ENCODE measurements at regions not wholly inside any gene's neighbourhood (a gene's known extent, or its start where the extent isn't known, plus 50 kb on each side); places are given as distances from the start of the nearest gene placed in this dataset.

DNA sequence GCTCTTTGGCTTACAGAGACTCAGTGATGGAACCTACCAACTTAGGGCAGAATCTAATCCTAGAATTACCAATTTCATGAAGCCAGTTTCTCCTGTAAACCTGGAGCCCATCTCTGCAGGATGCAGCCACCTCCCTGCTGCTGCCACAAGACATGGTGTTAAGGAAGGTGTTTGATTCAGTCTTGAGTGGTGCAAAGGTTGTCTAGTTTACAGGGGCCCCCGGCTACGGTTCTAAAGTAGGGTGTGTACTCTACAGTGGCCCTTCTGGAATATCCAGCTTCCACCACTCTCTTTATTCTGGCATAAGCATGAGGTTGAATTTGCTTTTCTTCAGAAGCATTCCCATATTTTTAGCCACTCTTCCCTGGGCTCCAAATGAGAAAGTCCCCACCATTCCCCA, 154.1 kb upstream of the GRIP1 start:
- TF ChIP-seq, protein P1, sequence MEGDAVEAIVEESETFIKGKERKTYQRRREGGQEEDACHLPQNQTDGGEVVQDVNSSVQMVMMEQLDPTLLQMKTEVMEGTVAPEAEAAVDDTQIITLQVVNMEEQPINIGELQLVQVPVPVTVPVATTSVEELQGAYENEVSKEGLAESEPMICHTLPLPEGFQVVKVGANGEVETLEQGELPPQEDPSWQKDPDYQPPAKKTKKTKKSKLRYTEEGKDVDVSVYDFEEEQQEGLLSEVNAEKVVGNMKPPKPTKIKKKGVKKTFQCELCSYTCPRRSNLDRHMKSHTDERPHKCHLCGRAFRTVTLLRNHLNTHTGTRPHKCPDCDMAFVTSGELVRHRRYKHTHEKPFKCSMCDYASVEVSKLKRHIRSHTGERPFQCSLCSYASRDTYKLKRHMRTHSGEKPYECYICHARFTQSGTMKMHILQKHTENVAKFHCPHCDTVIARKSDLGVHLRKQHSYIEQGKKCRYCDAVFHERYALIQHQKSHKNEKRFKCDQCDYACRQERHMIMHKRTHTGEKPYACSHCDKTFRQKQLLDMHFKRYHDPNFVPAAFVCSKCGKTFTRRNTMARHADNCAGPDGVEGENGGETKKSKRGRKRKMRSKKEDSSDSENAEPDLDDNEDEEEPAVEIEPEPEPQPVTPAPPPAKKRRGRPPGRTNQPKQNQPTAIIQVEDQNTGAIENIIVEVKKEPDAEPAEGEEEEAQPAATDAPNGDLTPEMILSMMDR (conservative IDR thresholded peaks at IDR 0.05; ENCODE audit: control insufficient read depth, insufficient read depth, low read depth, low read length) = no peak
- no peak overlapping the region for H3K4me3 ChIP-seq (ENCODE audit: control insufficient read depth, low read depth, low read length)
- DNase-seq (ENCODE audit: low read depth) = no peak

GRCh38 chr12:66836623-66837310, 157.9 kb upstream of the GRIP1 start:
- DNase-seq (ENCODE audit: low read depth) = no peak
- TF ChIP-seq, protein P1 (conservative IDR thresholded peaks at IDR 0.05; ENCODE audit: control insufficient read depth, insufficient read depth, low read depth, low read length) = no peak
- no peak overlapping the region for H3K4me3 ChIP-seq (ENCODE audit: control insufficient read depth, low read depth, low read length)

DNA sequence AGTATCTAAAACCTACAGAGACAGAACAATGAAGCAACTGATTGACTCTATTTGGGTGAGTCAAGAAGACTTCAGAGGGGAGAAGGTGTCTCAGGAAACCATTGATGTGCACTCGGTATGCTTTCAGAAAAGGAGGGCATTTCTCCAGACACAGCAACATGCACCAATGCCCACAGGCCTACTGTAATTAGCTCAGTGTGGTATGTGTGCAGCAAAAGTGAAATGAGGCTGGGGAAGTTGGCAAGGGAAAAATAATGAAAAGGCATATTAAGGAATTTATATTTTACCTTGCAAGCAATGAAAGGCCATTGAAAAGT, 158.4 kb upstream of the GRIP1 start:
- TF ChIP-seq, protein P1 (conservative IDR thresholded peaks at IDR 0.05; ENCODE audit: control insufficient read depth, insufficient read depth, low read depth, low read length) = no peak
- H3K4me3 ChIP-seq (ENCODE audit: control insufficient read depth, low read depth, low read length) = no peak overlapping the region
- DNase-seq (ENCODE audit: low read depth) = no peak

DNA sequence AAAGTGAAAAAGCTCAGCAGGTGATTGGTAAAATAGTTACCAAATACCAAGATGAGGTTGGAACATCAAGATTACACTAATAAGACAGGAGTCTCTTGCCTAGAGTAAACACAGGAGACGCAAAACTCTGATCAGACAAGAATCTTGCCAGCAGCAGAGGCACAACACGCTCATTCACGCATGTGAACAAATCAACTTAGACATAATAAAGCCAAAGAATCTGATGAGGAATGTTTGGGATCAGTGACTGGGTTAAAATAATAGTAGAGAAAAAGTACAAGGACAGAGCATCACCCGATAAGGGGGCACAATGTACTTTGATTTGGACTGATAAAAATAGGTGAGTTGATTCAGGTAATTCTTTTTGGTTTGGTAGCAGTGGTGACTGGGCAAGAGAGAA, 159.5 kb upstream of the GRIP1 start:
- H3K4me3 ChIP-seq (ENCODE audit: control insufficient read depth, low read depth, low read length) = no peak overlapping the region
- TF ChIP-seq, protein P1 (conservative IDR thresholded peaks at IDR 0.05; ENCODE audit: control insufficient read depth, insufficient read depth, low read depth, low read length) = no peak
- DNase-seq (ENCODE audit: low read depth) = no peak

DNA sequence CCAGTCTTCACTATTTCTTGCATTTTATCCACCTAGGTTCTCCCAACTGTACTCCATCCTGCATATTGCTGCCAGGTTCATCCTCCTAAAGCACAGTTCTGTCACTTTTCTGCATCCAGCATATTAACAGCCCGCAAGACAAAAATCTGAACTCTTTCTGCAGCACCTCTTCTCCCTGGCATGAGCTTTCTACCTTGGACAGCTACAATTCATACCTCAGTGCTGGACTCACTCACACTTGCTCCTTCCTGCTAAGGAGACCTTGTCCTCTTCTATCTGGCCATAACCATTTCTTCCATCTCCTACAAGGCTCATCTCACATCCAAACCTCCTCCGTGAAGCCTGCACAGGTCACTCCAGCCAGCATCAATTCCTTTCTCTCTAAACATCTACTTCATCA, 170.1 kb upstream of the GRIP1 start:
- TF ChIP-seq, protein P1 (conservative IDR thresholded peaks at IDR 0.05; ENCODE audit: control insufficient read depth, insufficient read depth, low read depth, low read length) = no peak
- DNase-seq (ENCODE audit: low read depth) = peak; percentile 1
- H3K4me3 ChIP-seq (ENCODE audit: control insufficient read depth, low read depth, low read length) = no peak overlapping the region

DNA sequence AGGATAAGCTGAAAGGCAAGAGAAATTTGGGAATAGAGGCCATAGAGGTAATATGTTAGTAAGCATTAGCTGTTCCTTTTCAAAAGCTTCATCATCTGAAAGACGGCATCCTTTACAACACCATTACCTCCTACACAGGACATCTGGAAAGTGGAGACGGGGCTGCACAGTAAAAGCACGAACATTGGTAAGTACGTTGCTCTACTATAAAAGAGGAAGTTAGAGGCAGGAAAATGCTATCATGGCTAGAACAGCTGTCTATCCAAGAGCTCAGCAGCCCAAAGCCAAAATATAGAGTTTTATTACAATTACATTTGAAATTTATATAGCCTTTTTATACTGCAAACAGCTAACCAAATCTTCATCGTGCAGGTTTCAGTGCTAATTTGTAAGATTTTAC, 172.3 kb upstream of the GRIP1 start:
- no peak for DNase-seq (ENCODE audit: low read depth)
- H3K4me3 ChIP-seq (ENCODE audit: control insufficient read depth, low read depth, low read length) = no peak overlapping the region
- TF ChIP-seq, protein P1 (conservative IDR thresholded peaks at IDR 0.05; ENCODE audit: control insufficient read depth, insufficient read depth, low read depth, low read length) = no peak

GRCh38 chr12:66852091-66852490, 173.2 kb upstream of the GRIP1 start:
- no peak overlapping the region for H3K4me3 ChIP-seq (ENCODE audit: control insufficient read depth, low read depth, low read length)
- TF ChIP-seq, protein P1 (conservative IDR thresholded peaks at IDR 0.05; ENCODE audit: control insufficient read depth, insufficient read depth, low read depth, low read length) = no peak
- DNase-seq (ENCODE audit: low read depth) = no peak

All from fibroblast of mammary gland (primary cell).